ENCODE measurements at regions not wholly inside any gene's neighbourhood (a gene's known extent, or its start where the extent isn't known, plus 50 kb on each side); places are given as distances from the start of the nearest gene placed in this dataset.

DNA sequence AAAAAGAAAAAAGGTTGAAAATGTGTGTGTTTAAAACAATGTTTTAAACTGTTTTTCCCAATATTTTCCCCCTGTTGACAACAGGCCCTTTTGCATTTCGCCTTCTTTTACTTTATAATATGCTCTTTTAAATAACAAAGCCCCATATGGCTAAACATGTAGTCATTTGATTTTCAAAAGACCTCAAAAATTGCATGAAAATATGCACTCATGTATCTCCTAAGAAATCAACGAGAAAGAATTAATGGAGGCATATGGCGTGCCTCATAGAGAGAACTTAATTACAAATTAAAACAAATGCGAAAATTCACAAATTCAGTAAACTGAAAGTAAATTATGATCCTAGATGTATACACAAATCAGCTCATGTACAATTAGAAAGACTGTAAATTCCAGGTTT, 202.6 kb upstream of the FOXN3 start:
- TF ChIP-seq, protein P1, sequence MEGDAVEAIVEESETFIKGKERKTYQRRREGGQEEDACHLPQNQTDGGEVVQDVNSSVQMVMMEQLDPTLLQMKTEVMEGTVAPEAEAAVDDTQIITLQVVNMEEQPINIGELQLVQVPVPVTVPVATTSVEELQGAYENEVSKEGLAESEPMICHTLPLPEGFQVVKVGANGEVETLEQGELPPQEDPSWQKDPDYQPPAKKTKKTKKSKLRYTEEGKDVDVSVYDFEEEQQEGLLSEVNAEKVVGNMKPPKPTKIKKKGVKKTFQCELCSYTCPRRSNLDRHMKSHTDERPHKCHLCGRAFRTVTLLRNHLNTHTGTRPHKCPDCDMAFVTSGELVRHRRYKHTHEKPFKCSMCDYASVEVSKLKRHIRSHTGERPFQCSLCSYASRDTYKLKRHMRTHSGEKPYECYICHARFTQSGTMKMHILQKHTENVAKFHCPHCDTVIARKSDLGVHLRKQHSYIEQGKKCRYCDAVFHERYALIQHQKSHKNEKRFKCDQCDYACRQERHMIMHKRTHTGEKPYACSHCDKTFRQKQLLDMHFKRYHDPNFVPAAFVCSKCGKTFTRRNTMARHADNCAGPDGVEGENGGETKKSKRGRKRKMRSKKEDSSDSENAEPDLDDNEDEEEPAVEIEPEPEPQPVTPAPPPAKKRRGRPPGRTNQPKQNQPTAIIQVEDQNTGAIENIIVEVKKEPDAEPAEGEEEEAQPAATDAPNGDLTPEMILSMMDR (IDR thresholded peaks at IDR 0.05; ENCODE audit: extremely low read depth, insufficient read depth, missing control alignments) = no peak
- DNase-seq (ENCODE audit: low spot score) = no peak
- in situ Hi-C loops (cut with MboI; ENCODE audit: low pct_unique_long_range_greater_than_20kb, low sequenced_read_pairs, unreplicated experiment) = no loop called here

DNA sequence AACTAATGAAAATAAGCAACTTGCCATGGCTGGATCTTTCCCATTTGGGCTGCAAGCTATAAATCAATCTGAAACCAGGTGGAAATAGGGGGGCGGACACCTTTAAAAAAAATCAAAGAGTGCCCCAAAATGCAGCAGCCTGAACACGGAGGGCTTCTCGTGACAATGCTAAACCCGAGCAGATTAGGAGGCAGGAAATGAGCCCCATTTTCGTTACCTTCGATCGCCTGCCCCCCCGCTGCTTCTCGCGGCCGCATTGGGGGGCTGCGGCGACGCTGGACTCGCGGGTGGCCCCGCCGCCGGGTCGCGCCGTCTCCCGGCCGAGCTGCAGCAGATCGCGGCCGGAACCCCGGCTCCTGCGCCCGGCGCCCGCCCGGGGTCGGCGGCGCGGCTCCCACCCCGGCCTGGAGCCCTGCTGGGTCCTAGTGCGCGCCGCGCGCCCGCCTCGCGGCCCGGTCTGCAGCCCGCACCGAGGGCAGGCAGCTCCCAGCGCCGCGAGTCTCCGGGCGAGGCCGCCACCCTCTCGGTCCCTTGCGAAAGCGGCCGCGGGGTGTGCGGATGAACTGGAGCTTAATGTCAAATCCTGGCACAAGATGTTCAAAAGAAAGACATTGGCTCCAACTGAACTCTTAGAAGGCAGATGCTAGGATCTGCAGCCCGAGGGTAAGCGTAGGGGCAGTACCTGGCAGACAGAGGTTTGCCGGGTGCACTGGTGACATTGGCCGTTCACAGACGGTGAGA, 201.9 kb upstream of the FOXN3 start:
- TF ChIP-seq, protein P1 (IDR thresholded peaks at IDR 0.05; ENCODE audit: extremely low read depth, insufficient read depth, missing control alignments) = no peak
- in situ Hi-C loops (cut with MboI; ENCODE audit: low pct_unique_long_range_greater_than_20kb, low sequenced_read_pairs, unreplicated experiment) = no loop called here
- DNase-seq (ENCODE audit: low spot score) = peak; percentile 82

DNA sequence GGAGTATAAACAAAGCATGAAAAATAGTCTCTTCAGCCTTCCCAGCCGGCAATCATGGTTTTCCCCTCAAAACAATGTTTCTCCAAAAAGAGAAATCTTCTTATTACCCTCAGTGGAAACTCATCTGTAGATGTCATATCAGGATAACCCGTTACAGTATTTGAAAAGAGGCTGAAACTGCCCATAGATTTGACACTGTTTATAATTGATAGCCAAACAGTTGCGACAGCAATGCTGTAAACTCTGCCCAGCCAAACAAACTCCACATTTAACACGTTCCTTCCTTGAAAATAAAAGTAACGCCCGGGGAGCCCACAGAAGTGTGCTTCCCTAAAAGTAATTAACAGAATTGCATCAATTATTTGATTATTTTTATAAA, 201.3 kb upstream of the FOXN3 start:
- in situ Hi-C loops (cut with MboI; ENCODE audit: low pct_unique_long_range_greater_than_20kb, low sequenced_read_pairs, unreplicated experiment) = no loop called here
- TF ChIP-seq, protein P1 (IDR thresholded peaks at IDR 0.05; ENCODE audit: extremely low read depth, insufficient read depth, missing control alignments) = no peak
- no peak for DNase-seq (ENCODE audit: low spot score)

DNA sequence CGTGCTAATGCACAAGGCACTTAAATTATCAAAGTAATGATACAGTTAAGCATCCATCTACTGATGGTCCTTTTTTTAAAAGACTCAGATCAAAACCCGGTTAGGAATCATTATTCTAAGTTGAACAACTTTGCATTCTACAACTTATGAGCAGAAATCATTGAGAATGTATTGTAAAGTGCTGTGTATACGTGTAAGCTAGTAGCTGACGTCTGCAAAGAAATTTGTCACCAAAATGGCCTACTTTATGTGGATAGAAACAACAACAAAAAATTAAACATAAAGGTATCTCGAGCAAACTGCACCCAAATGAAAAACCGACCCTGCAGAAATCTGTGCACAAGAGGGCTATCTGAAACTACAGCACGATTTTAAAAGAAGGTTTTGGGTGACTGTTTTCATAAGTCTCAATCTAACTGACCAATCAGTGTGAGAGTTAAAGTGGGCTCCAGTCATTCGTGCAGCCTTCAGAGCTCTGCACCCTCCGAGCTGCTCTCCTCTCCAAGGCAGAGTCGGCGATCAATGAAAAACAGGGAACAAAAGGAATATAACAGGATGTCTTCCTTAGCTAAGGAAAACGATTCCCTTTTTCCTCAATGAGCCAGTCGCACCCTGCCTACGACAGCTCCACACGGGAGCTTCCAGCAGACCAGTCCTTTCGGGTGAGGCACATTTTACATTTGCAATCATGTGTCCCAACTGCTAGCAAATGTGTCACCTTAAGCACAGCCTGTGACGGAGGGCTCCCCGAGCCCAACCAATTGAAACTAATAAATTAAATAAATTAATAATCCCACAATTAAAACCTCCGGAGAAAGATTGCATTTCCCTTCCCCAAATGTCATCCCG, 200.7 kb upstream of the FOXN3 start:
- DNase-seq (ENCODE audit: low spot score) = peak; percentile 64
- in situ Hi-C loops (cut with MboI; ENCODE audit: low pct_unique_long_range_greater_than_20kb, low sequenced_read_pairs, unreplicated experiment) = no loop called here
- TF ChIP-seq, protein P1 (IDR thresholded peaks at IDR 0.05; ENCODE audit: extremely low read depth, insufficient read depth, missing control alignments) = no peak

DNA sequence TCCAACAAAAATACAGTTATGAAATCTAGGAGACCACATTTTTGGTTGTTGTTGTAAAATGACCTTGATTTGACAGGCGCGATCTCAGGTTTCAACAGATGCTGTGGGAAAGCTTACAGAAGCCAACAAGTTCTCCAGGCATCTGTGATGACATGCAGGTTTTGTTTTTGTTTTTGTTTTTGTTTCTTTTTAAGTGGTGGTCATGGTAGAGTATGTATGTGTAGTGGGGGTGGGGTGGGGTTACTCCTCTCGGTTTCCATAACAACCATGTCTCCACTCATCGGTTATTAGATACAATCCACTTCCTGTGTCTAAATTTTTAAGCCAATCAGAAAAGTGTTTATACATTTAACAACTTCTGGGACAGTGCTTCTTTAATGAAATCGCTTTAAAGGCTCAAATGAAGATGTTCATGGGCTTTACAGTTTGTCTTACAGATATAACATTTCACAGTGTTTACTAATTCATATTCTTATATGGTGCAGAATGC, 199.9 kb upstream of the FOXN3 start:
- in situ Hi-C loops (cut with MboI; ENCODE audit: low pct_unique_long_range_greater_than_20kb, low sequenced_read_pairs, unreplicated experiment) = no loop called here
- TF ChIP-seq, protein P1 (IDR thresholded peaks at IDR 0.05; ENCODE audit: extremely low read depth, insufficient read depth, missing control alignments) = no peak
- peak; percentile 69 for DNase-seq (ENCODE audit: low spot score)

DNA sequence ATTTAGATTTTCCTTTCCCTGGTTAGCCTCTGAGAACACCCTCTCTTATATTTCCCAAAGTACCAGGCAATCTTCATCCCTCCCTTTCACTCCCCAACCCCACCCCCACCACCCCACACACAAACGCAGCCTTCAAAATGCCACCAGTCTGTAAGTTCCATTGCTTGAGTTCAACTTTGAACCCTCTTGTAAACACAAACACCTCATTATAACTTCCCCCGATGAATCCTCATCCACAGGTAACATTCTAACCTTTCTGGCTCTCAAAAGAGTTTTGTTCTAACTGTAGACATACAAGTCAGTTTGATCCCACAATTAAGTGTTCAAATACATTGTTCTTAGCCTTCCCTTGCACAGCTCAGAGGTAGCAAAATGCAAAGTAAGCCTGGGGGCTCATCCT, 199.4 kb upstream of the FOXN3 start:
- DNase-seq (ENCODE audit: low spot score) = no peak
- in situ Hi-C loops (cut with MboI; ENCODE audit: low pct_unique_long_range_greater_than_20kb, low sequenced_read_pairs, unreplicated experiment) = no loop called here

More for the DNA sequence above, 199.4 kb upstream of the FOXN3 start:
- TF ChIP-seq, protein P1 (IDR thresholded peaks at IDR 0.05; ENCODE audit: extremely low read depth, insufficient read depth, missing control alignments) = no peak
